CD14-positive monocyte (primary cell): ENCODE measurements at regions not wholly inside any gene's neighbourhood (a gene's known extent, or its start where the extent isn't known, plus 50 kb on each side); places are given as distances from the start of the nearest gene placed in this dataset.
"Not testable (repeated sequence)": the region's sequence is repeated elsewhere in the genome, so short reads cannot be mapped to it uniquely, and the experiment has no call there.

Experiments used
- DNase-seq, 3 donors: peaks; one replicate each; pipeline ENCODE4 v3.0.0-alpha.2; 2011 to 2022
- H2AFZ ChIP-seq: 2 replicates; pipeline ENCODE4 v1.6.0; 2012; ENCODE audit warnings: mild to moderate bottlenecking, low read depth, low read length, inconsistent platforms; ENCODE audit not compliant: insufficient read depth, poor library complexity, severe bottlenecking
- H3K27ac ChIP-seq, 2 donors: 1 replicate in 1 of 2; 2 replicates in 1 of 2; pipeline ENCODE4 v1.5.1; 2012 to 2013; ENCODE audit warnings: low read length in 2 of 2, control low read depth in 1 of 2, inconsistent platforms in 1 of 2, low read depth in 1 of 2, mild to moderate bottlenecking in 1 of 2
- H3K27me3 ChIP-seq, 2 donors: one replicate each; pipeline versions ENCODE4 v1.6.0 to v1.6.1; 2011 to 2013; ENCODE audit warnings: low read length in 2 of 2; ENCODE audit not compliant: control insufficient read depth in 2 of 2, insufficient read depth in 2 of 2
- H3K36me3 ChIP-seq, 2 donors: replicated peaks in 1 of 2; 1 replicate in 1 of 2; 2 replicates in 1 of 2; pipeline versions ENCODE4 v1.5.1 to v1.6.1; 2012 to 2013; ENCODE audit warnings: low read length in 2 of 2, control low read depth in 1 of 2, inconsistent platforms in 1 of 2, mild to moderate bottlenecking in 1 of 2; ENCODE audit not compliant: insufficient read depth in 2 of 2, control insufficient read depth in 1 of 2
- H3K4me1 ChIP-seq, 2 donors: 1 replicate in 1 of 2; 2 replicates in 1 of 2; pipeline versions ENCODE4 v1.5.1 to v1.6.1; 2012 to 2013; ENCODE audit warnings: low read length in 2 of 2, control low read depth in 1 of 2, inconsistent platforms in 1 of 2, mild to moderate bottlenecking in 1 of 2, moderate library complexity in 1 of 2; ENCODE audit not compliant: insufficient read depth in 2 of 2, control insufficient read depth in 1 of 2
- H3K4me2 ChIP-seq: replicated peaks from 2 replicates; pipeline ENCODE3; 2012; ENCODE audit warnings: low read length, moderate library complexity, mild to moderate bottlenecking; ENCODE audit not compliant: poor library complexity, severe bottlenecking; ENCODE audit errors: extremely low read depth
- H3K4me3 ChIP-seq, 3 experiments: fragments of 200-600 bp in 1 of 3; sonication (generic) in 1 of 3; replicated peaks in 1 of 3; 1 replicate in 2 of 3; 2 replicates in 1 of 3; pipeline ENCODE4 v1.5.1; 2011 to 2013; ENCODE audit warnings: low read length in 3 of 3, mild to moderate bottlenecking in 3 of 3, control low read depth in 2 of 3, low read depth in 2 of 3, inconsistent platforms in 1 of 3, moderate library complexity in 1 of 3
- H3K79me2 ChIP-seq: 2 replicates; pipeline ENCODE4 v1.6.0; 2012; ENCODE audit warnings: mild to moderate bottlenecking, control low read depth, inconsistent platforms, low read length, moderate library complexity; ENCODE audit not compliant: insufficient read depth
- H3K9ac ChIP-seq: 2 replicates; pipeline ENCODE4 v1.6.0; 2017; ENCODE audit warnings: low read length, mild to moderate bottlenecking; ENCODE audit not compliant: insufficient read depth, poor library complexity, severe bottlenecking
- H3K9me3 ChIP-seq, 2 donors: replicated peaks in 1 of 2; 1 replicate in 1 of 2; 2 replicates in 1 of 2; pipeline versions ENCODE4 v1.5.1 to v1.6.1; 2012 to 2013; ENCODE audit warnings: low read length in 2 of 2, control low read depth in 1 of 2; ENCODE audit not compliant: control insufficient read depth in 1 of 2, insufficient read depth in 1 of 2
- H4K20me1 ChIP-seq: 2 replicates; pipeline ENCODE4 v1.6.0; 2012; ENCODE audit warnings: mild to moderate bottlenecking, low read length, control low read depth, moderate library complexity; ENCODE audit not compliant: insufficient read depth
- H3K27ac Mint-ChIP-seq, 7 donors: one replicate each; pipeline ENCODE4 v1.8.0; 2020; ENCODE audit warnings: mild to moderate bottlenecking in 7 of 7, mixed read lengths in 7 of 7, moderate library complexity in 6 of 7, inconsistent platforms in 2 of 7
- H3K27me3 Mint-ChIP-seq, 3 donors: one replicate each; pipeline ENCODE4 v1.8.0; 2021 to 2022; ENCODE audit warnings: low read depth in 3 of 3, mild to moderate bottlenecking in 3 of 3, mixed read lengths in 3 of 3, moderate library complexity in 3 of 3, inconsistent platforms in 1 of 3
- H3K36me3 Mint-ChIP-seq, 2 donors: one replicate each; pipeline ENCODE4 v1.8.0; 2020; ENCODE audit warnings: mixed read lengths in 2 of 2, inconsistent platforms in 1 of 2, mild to moderate bottlenecking in 1 of 2
- H3K4me1 Mint-ChIP-seq: one replicate; pipeline ENCODE4 v1.8.0; 2020; ENCODE audit warnings: mild to moderate bottlenecking, mixed read lengths
- H3K4me3 Mint-ChIP-seq, 2 donors: one replicate each; pipeline ENCODE4 v1.8.0; 2020; ENCODE audit warnings: mild to moderate bottlenecking in 2 of 2, mixed read lengths in 2 of 2, moderate library complexity in 1 of 2
- H3K9me3 Mint-ChIP-seq, 7 donors: one replicate each; pipeline ENCODE4 v1.8.0; 2020 to 2022; ENCODE audit warnings: mixed read lengths in 7 of 7, mild to moderate bottlenecking in 6 of 7, moderate library complexity in 6 of 7, inconsistent platforms in 2 of 7
- CTCF ChIP-seq: fragments of 200-600 bp; IDR thresholded peaks from one replicate; pipeline ENCODE4 v1.8.0; 2022; ENCODE audit warnings: antibody characterized with exemption, mild to moderate bottlenecking
- WGBS: methylation state at CpG from one replicate; pipeline ENCODE4 v1.1.5; 2013; ENCODE audit warnings: missing lambda C conversion rate; ENCODE audit not compliant: insufficient coverage; 5-methylcytosine and 5-hydroxymethylcytosine counted together
- intact Hi-C, 2 donors: fragments of 100-400 bp; cut with micrococcal nuclease; formaldehyde crosslinking; loops; one replicate each; pipeline versions ENCODE4 v1.15.0 to v1.15.1; 2023

- Mint-ChIP-seq H3K27me3 (peaks cover 2 to 5% (median 3%) of the 10 kb centered on the region in 3 donors), H3K4me3 (no peak overlapping the region), H3K9me3 (peaks cover 0 to 11% (median 3%) of the 10 kb centered on the region in 7 donors), H3K36me3 (no peaks in the 10 kb centered on the region), H3K4me1 (no peaks in the 10 kb centered on the region), H3K27ac (no peak overlapping the region)
- Histone ChIP-seq H3K4me3 (no peak overlapping the region), H3K27me3 (no peaks in the 10 kb centered on the region), H3K9me3 (no peaks in the 10 kb centered on the region), H3K4me1 (no peaks in the 10 kb centered on the region), H3K27ac (no peak overlapping the region), H2AFZ (no peak overlapping the region), H3K4me2 (no peak overlapping the region), H3K9ac (no peak overlapping the region), H3K79me2 (no peaks in the 10 kb centered on the region), H4K20me1 (no peaks in the 10 kb centered on the region), H3K36me3 (no peaks in the 10 kb centered on the region)
- TF ChIP-seq CTCF = no peak
- no peak for DNase-seq
- intact Hi-C loops = no loop called here
- 100% methylated on average over 2 of the region's 5 CpGs for WGBS
Measured at GRCh38 chr1:233503366-233503954, 110.4 kb upstream of the KCNK1 start.

- Histone ChIP-seq H3K79me2 (no peaks in the 10 kb centered on the region), H3K27me3 (no peaks in the 10 kb centered on the region), H3K9ac (no peak overlapping the region), H3K4me3 (no peak overlapping the region), H2AFZ (no peak overlapping the region), H3K27ac (no peak overlapping the region), H3K36me3 (no peaks in the 10 kb centered on the region), H3K4me2 (no peak overlapping the region), H3K4me1 (no peaks in the 10 kb centered on the region), H3K9me3 (no peaks in the 10 kb centered on the region), H4K20me1 (no peaks in the 10 kb centered on the region)
- no peak for TF ChIP-seq CTCF
- H3K36me3 Mint-ChIP-seq = no peaks in the 10 kb centered on the region
- no peaks in the 10 kb centered on the region for H3K4me1 Mint-ChIP-seq
- no peak overlapping the region for H3K4me3 Mint-ChIP-seq
- peaks cover 0 to 6% (median 4%) of the 10 kb centered on the region in 3 donors for H3K27me3 Mint-ChIP-seq
- no peak overlapping the region for H3K27ac Mint-ChIP-seq
- intact Hi-C loops = no loop called here
- no peak for DNase-seq
- peaks cover 0 to 11% (median 3%) of the 10 kb centered on the region in 7 donors for H3K9me3 Mint-ChIP-seq
Measured at GRCh38 chr1:233505130-233505529, 108.8 kb upstream of the KCNK1 start.

GRCh38 chr1:233505889-233506288 lies 108.0 kb upstream of the KCNK1 start:
- H3K27me3 ChIP-seq, H3K4me3 ChIP-seq, H3K36me3 Mint-ChIP-seq, H4K20me1 ChIP-seq, H3K4me1 ChIP-seq, H3K27ac ChIP-seq, DNase-seq, H3K27ac Mint-ChIP-seq, H3K36me3 ChIP-seq, H2AFZ ChIP-seq, H3K27me3 Mint-ChIP-seq, H3K4me3 Mint-ChIP-seq, H3K4me2 ChIP-seq, H3K9ac ChIP-seq, H3K79me2 ChIP-seq, H3K4me1 Mint-ChIP-seq, H3K9me3 ChIP-seq, intact Hi-C loops: not testable (repeated sequence)
- H3K9me3 Mint-ChIP-seq = peaks cover 0 to 11% (median 3%) of the 10 kb centered on the region in 7 donors
- WGBS = no CpG with 5 or more reads among the region's 3 CpGs
